GM23248 (cell line): ENCODE measurements at regions not wholly inside any gene's neighbourhood (a gene's known extent, or its start where the extent isn't known, plus 50 kb on each side); places are given as distances from the start of the nearest gene placed in this dataset.

ENCODE experiments used
- EZH2 ChIP-seq: fragments of 200-600 bp; sonication (generic); IDR thresholded peaks from 2 replicates; pipeline ENCODE4 v1.6.1; 2018; ENCODE audit warnings: antibody characterized with exemption, mild to moderate bottlenecking; ENCODE audit not compliant: insufficient read depth, poor library complexity, severe bottlenecking
- EZH2phosphoT487 ChIP-seq: fragments of 200-600 bp; sonication (generic); IDR thresholded peaks from 2 replicates; pipeline ENCODE4 v1.6.1; 2018; ENCODE audit warnings: antibody characterized with exemption, moderate library complexity, mild to moderate bottlenecking, low read depth; ENCODE audit not compliant: insufficient read depth

DNA sequence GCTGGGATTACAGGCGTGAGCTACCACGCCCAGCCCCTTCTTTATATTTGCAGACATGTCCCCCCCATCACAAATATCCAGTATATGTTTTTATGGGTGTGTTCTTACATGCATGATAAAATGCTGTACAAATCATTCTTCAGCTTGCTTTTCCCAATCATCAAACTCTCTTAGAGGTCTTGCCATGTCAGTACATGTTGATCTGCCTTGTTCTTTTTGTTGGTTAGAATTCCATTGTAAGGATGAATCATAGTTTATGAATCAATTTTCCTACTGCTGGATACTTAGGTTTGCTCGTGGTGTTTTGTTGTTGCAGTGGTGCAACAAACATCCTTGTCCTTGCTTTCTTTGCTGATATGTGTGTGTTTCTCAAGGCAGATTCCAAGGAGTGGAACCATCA lies 79.9 kb upstream of the NEURL1B start:
- TF ChIP-seq EZH2 (no peak), EZH2phosphoT487 (no peak)
